Cardiac muscle cell (in vitro differentiated cells and primary cell): ENCODE measurements at regions not wholly inside any gene's neighbourhood (a gene's known extent, or its start where the extent isn't known, plus 50 kb on each side); places are given as distances from the start of the nearest gene placed in this dataset.

ENCODE experiments used
- DNase-seq, 2 donors: peaks; one replicate each; pipeline versions ENCODE4 v3.0.0 to v3.0.0-alpha.2; 2010 to 2017; ENCODE audit warnings: low read depth in 1 of 2, low spot score in 1 of 2
- H3K27ac ChIP-seq: fragments of 200-600 bp; sonication (generic); 2 replicates; pipeline ENCODE4 v1.5.1; 2016
- H3K27me3 ChIP-seq: fragments of 200-600 bp; sonication (generic); 2 replicates; pipeline ENCODE4 v1.6.0; 2016; ENCODE audit warnings: control low read depth
- H3K36me3 ChIP-seq: fragments of 200-600 bp; sonication (generic); 2 replicates; pipeline ENCODE4 v1.5.1; 2016; ENCODE audit warnings: control low read depth
- H3K4me1 ChIP-seq: fragments of 200-600 bp; sonication (generic); 2 replicates; pipeline ENCODE4 v1.8.1; 2017; ENCODE audit warnings: low read depth, mild to moderate bottlenecking, mixed run types
- H3K4me3 ChIP-seq: fragments of 200-600 bp; sonication (generic); 2 replicates; pipeline ENCODE4 v1.5.1; 2016; ENCODE audit warnings: mild to moderate bottlenecking
- H3K9me3 ChIP-seq: fragments of 200-600 bp; sonication (generic); 2 replicates; pipeline ENCODE4 v1.5.1; 2017; ENCODE audit warnings: low read depth, mild to moderate bottlenecking, control low read depth
- CTCF ChIP-seq: IDR thresholded peaks from 2 replicates; pipeline ENCODE4 v1.5.1; 2012; ENCODE audit warnings: low read depth, mild to moderate bottlenecking, low read length

- H3K36me3 ChIP-seq = no peaks in the 10 kb centered on the region
- no peaks in the 10 kb centered on the region for H3K4me1 ChIP-seq
- H3K4me3 ChIP-seq = no peak overlapping the region
- TF ChIP-seq CTCF = no peak
- H3K9me3 ChIP-seq = no peaks in the 10 kb centered on the region
- DNase-seq = no peak
- H3K27ac ChIP-seq = no peak overlapping the region
- no peaks in the 10 kb centered on the region for H3K27me3 ChIP-seq
Observed at GRCh38 chr13:78168981-78169380, 250.3 kb upstream of the EDNRB start.

- no peak for DNase-seq
- H3K4me3 ChIP-seq = no peak overlapping the region
- H3K27ac ChIP-seq = no peak overlapping the region
- no peaks in the 10 kb centered on the region for H3K36me3 ChIP-seq
- no peaks in the 10 kb centered on the region for H3K4me1 ChIP-seq
- H3K27me3 ChIP-seq = no peaks in the 10 kb centered on the region
- no peak for TF ChIP-seq CTCF
- H3K9me3 ChIP-seq = no peaks in the 10 kb centered on the region
Observed at GRCh38 chr13:78161266-78161665, 242.6 kb upstream of the EDNRB start.

- H3K27ac ChIP-seq = no peak overlapping the region
- peak in 1 of 2 donors; percentile 19 for DNase-seq
Observed at GRCh38 chr13:78160793-78161192, 242.2 kb upstream of the EDNRB start.

GRCh38 chr13:78152415-78152814 is 233.8 kb upstream of the EDNRB start:
- no peak for TF ChIP-seq CTCF
- H3K9me3 ChIP-seq = no peaks in the 10 kb centered on the region
- no peak overlapping the region for H3K4me3 ChIP-seq
- H3K27me3 ChIP-seq = no peaks in the 10 kb centered on the region
- no peaks in the 10 kb centered on the region for H3K36me3 ChIP-seq
- DNase-seq = no peak
- H3K4me1 ChIP-seq = no peaks in the 10 kb centered on the region
- no peak overlapping the region for H3K27ac ChIP-seq

More at GRCh38 chr13:78160793-78161192, 242.2 kb upstream of the EDNRB start:
- Histone ChIP-seq H3K4me3 (no peak overlapping the region), H3K27me3 (no peaks in the 10 kb centered on the region), H3K4me1 (no peaks in the 10 kb centered on the region), H3K36me3 (no peaks in the 10 kb centered on the region), H3K9me3 (no peaks in the 10 kb centered on the region)
- no peak for TF ChIP-seq CTCF

- H3K9me3 ChIP-seq = no peaks in the 10 kb centered on the region
- TF ChIP-seq CTCF = no peak
- peak in 1 of 2 donors; percentile 79 for DNase-seq
- H3K27ac ChIP-seq = no peak overlapping the region
- H3K4me1 ChIP-seq = no peaks in the 10 kb centered on the region
- no peak overlapping the region for H3K4me3 ChIP-seq
- no peaks in the 10 kb centered on the region for H3K27me3 ChIP-seq
- H3K36me3 ChIP-seq = no peaks in the 10 kb centered on the region
Observed at GRCh38 chr13:78147905-78148304, 229.3 kb upstream of the EDNRB start.

- TF ChIP-seq CTCF = no peak
- DNase-seq = no peak
- Histone ChIP-seq H3K4me1 (no peaks in the 10 kb centered on the region), H3K9me3 (no peaks in the 10 kb centered on the region), H3K27ac (no peak overlapping the region), H3K36me3 (no peaks in the 10 kb centered on the region), H3K4me3 (no peak overlapping the region), H3K27me3 (no peaks in the 10 kb centered on the region)
Observed at GRCh38 chr13:78145276-78145675, 226.6 kb upstream of the EDNRB start.
